HG03045 (cell line): ENCODE measurements at regions not wholly inside any gene's neighbourhood (a gene's known extent, or its start where the extent isn't known, plus 50 kb on each side); places are given as distances from the start of the nearest gene placed in this dataset.

Experiments used
- ATAC-seq: cut with Tn5 transposase; IDR thresholded peaks from one replicate; pipeline ENCODE4 v1.9.1; 2021; ENCODE audit warnings: mild to moderate bottlenecking, moderate library complexity; ENCODE audit not compliant: unreplicated experiment

DNA sequence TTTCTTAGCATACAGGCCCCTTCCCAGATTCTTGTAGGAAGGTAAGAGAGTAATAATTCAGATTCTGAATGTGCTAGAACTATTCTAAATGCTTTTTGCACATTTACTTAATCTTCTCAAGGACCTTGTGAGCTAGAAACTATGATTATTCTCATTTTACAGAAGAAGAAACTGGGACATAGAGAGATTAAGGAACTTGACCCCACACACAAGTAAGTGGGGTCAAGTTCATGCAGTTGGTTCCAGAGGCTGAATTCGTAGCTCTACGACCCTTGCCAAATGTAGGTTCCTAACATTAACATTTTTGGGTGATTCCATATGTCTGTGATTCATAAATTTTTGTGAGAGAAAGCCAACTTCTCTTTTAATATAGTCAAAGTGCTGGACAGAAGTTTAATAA, 238.1 kb downstream of the LACC1 start:
- no peak for ATAC-seq

DNA sequence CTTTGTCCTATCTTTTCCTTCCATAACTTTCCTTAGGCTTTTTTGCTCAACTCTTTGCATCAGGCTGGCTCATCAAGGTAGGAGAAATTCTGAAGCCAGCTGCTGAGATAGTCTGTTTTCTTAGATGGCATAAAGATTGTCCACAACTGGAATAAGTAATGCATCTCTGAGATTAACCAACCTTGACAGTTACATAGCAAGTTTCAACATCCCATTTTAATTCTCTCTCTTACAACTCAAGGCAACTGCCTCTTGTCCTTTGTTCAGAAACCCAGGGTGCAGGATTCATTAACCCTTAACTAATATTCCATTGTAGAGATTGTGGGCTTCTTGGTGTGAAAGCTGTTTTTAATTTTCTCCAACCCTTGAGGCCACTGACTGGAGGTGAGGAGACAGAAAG, 239.2 kb downstream of the LACC1 start:
- ATAC-seq: no peak

DNA sequence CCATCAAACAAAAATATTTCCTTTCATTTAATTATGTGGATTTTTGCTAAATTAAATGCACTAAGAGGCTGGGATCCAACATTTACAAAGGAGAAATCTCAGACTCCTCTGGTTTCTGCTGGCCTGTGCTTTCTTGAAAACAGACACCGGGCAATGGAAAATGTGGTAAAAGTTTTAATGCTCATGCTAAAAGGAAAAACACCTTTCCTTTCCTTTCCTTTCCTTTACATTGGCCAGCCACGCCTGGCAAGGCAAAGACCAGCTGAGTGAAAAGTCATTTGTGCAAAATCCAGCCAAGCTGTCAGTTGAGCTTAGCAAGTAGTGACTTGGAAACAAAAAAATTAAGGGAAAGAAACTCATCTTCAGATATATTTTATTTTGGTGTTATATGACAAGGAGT, 240.3 kb downstream of the LACC1 start:
- no peak for ATAC-seq

DNA sequence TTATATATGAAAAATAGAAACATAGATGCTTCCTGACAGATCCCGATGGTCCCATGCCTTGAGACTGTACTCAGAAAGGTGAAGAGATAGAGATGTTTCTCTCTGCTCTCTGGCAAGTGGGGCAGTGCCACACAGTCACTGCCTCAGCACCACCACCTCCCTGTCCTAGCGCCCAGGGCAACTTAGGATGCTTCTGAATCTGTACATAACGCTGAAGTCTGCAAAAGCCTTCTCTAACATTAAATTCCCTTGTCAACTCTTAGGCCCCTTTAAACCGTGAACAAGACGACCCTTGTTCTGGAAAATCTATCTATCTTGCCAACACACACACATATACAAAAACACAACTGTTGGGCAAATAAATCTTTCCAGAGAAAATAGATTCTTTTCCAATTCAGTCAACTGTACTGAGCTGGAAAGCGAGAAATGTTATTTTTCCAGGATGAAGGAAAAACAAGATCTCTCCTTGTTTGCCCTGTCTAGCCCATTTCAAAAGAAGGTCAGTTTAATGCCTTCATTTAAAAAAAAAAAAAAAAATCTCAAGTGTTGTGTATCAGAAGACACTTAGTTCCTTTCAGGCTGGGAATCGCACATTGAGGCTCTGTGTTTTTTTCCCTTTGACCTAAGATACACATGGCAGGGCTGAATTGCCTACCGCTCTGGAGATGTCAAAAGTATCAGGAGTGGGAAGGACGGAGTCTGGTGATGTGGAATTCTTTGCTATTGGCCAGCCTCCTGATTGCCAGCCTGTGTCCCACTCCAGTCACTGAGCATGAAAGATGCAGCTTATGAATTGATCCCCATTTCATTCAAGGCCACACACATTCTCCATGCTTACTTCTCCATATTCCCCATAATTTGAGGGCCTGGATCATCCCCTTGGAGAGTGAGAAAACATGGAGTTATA, 241.4 kb downstream of the LACC1 start:
- ATAC-seq: no peak

DNA sequence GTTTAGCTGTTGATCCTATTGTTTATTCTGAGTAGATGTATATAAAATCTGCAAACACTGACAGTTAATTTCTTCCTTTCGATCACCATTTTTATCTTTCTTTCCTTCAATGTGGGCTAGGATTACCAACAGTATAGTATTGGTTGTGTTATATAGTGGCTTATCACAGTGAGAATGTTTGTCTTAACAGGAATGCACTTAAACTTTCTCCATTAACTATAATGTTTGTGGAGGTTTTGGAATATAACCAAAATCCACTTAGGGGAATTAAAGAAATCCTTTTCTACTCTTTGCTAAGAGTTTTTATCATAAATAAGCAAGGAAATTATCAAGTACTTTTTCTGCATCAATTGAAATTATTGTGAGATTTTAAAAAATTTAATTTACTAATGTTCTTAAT, 244.6 kb downstream of the LACC1 start:
- ATAC-seq: no peak

DNA sequence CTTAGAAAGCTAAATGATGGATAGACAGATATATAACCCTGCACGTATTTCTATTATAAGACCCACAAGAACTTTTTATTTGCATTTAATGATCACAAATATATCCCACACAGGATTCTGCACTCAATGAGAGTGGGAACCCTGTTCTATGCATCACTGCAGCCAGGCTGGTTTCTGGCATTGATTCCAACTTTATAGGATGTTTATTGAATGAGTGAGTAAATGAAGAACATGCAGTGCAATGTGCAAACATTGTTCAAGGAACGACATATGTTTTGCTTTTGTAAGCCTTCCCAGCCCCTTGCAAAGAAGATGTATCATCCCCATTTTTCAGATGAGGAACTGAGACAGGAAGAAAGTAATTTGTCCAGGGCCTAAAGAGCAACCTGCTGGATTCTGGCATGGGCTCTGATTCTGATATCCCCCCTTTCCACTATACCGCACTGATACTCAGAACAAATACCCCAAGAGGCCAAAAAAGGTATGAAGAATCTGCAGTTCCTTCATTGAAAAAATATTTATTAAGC, 246.3 kb downstream of the LACC1 start:
- no peak for ATAC-seq

DNA sequence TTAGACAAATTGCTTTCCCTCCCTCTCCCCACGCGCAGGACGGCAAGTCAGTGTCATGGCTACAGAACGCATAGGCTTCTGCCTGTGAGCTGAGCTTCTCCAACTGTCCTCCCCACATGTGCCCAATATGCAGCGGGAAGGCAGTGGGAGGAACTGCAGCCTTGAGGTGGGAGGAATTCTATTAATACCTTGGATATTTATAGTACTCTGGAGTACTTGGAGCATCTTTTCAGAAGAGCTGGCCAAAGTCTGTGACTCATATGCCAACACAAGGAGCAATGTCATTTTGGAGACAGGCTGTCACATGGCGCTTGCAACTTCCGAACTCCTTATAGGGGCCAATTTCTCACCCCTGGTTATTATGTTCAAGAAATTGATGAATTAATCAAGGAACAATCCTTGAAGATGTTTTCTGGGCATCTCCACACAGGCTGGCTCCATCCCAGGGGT, 245.0 kb upstream of the SERP2 start:
- ATAC-seq: no peak

DNA sequence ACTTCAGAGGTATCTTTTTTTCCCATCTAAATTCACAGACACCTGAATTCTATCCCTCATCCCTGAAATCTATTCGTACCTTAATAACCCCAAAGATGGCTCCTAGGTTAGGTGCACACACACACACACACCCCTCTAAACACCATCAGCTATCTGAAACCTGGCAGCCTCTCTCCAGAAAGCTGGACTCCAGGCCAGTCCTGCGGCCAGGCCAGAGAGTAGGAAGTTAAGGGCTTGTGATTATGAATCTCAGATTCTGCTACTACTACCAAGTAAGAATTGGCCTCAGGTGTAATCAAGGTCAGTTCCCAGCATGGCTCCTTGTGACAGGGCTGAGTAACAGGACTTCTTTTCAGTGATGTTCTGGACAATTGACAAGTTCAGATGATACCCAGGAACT, 244.2 kb upstream of the SERP2 start:
- ATAC-seq: no peak

DNA sequence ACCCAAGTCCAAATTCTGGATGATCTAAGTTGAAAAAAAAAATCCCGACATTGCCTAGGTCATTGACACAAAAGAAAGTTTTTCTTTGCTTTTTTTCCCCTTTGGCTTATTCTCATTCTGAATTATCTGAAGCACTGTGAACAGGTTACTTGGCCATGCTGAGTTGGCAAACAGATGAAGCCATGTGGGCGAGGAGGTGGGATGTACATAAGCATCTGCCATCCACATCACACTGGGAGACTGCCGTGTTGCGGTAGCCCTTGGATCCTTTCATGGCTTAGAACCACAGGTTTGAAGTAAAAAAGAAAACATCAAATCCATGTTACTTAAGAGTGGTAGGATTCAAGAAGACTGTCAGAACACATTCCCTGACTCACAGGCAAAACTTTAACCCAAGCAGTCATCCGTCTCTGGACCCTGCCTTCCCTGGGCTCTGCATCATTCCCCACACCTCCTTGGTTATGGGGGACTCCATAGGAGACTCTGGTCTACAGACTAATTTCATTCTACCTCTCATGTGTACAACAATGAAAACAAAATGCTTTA, 242.5 kb upstream of the SERP2 start:
- ATAC-seq: no peak

DNA sequence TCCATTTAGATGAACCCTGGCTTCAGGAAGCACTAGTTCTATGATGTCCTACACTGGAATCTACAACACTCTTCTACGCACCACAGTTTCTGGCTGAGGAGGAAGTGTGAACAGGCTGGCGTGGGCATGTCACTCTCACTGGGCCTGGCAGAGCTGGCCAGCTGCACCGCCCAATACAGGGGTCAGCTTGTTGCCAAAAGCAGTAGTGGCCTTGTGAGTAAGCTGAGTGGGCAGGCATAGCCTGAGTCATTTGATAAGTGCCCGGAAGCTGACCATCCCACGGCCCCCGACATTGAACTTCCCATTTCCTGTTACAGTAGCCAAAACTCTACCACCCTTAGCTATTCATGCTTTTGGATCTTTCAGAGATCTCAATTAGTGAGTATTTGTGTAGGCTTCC, 240.9 kb upstream of the SERP2 start:
- ATAC-seq: no peak

DNA sequence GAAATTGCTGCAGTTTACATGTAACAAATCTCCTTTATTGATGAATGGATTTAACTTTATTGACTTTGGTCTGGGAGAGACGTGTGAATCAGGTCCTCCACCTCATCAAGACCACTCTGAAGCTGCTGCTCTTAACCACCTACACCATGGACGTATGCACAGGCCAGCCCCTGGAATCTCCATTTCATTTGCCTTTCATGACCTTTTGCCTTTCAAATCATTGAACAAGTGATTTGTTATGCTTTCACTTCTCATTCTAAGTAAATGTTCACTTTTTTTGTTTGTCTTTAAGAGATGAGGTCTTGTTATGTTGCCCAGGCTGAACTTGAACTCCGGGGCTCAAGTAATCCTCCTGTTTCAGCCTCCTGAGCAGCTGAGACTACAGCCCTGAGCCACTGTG, 240.0 kb upstream of the SERP2 start:
- ATAC-seq: no peak

DNA sequence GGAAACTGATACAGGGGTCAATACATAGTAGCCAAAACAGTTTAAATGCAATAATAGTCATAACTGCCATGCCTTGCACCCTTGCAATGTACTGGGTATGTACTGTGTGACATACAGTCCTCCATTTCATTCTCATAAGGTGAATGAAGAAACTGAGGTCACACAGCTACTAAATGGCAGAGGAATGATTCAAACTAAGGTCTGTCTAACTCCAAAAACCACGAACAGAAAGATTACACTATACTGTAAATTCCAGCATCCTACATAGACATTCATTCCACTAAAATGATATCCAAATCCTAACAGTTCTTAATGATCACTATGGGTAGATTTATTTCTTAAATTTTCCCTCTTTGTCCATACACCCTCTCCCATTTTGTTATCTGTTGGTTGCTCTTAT, 238.1 kb upstream of the SERP2 start:
- ATAC-seq: no peak

DNA sequence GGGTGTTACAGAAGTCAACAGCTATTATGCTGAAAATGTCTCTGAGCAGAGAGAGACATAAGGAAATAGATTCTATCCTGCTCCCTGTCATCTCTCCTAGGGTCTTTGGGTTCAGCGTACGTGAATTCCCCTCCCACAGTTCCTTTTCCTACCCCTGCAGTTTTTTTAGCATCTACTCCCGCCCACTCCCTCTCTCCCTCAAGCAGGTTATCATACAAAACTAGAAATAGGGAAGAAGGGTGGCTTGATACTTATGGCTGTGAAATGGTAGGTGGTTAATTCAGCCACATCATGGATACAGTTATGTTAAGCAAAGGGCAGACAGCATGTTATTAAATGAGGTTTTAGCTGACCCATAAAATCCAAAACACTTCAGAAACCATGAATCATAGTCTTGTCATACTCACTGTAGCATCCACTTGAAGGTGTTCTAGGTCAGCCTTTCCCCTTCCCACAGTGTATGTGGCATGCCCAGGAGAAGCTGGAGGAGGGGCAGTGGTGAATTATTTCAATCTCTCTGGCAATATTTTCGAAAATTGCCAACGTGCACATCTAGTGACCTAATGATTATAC, 236.8 kb upstream of the SERP2 start:
- ATAC-seq: no peak

DNA sequence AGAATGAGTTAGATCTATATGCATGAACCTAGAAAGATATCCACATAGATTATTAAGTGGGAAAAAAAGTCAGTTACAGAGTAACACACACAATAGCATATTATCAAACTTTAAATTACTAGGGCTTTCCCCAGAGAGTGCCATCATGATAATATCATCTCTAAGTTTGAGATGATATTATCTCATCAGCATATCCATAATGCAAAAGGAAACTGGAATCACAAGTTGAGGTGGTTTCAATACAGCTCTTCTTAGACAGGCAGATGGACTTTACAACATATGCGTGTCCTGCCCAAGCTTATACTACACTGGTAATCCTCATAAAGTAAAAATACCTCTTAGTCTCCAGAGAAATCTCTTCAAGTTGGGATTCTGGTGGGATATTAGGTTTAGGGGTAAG, 236.2 kb upstream of the SERP2 start:
- no peak for ATAC-seq

DNA sequence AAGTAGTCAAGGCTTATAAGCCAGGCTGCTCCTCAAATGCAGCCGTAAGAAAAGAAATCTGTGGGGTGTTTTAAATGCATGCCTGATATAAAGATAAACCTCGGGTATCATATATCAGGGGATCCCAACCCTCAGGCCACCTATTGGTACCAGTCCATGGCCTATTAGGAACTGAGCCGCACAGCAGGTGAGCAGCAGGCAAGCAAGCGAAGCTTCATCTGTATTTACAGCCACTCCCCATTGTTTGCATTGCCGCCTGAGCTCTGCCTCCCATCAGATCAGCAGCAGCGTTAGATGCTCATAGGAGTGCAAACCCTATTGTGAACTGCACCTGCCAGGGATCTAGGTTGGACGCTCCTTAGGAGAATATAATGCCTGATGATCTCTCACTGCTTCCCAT, 233.5 kb upstream of the SERP2 start:
- no peak for ATAC-seq

DNA sequence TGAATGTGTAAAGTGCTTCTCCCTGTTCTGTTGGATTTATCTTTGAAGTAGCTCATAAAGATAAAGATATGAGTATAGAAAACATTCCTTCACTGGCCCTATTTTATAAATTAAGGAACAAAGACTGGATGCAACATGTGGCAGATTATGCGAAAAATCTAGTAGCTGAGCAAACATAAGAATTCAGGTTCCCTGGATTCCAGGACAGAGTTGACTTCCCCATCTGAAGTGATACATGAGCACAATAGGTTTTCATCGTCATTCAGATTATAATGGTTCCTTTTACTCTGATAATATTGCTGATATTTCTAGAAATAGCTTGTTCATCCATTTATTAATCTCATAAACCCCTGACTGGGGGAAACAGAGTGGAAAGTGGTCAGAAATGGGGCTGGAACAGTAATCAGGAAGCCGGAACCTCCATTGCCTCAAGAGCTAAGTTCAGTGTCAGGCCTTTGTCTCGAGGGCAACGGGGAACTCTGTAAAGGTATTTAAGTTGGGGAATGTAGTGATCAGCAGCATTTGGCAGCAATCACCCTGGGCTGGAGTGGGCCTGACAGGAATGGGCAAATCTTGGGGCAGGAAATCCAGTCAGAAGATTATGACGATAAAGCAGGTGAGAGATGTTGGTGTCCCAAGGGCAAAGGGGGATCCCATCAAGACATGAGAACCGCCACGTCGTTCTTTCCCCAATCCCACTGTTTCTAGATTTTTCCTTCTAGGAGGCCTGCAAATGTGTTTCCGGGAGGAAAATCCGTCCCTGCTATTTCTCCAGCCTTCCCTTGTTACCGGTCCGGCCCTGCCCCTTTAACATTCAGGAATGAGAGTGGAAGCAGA, 232.5 kb upstream of the SERP2 start:
- no peak for ATAC-seq

DNA sequence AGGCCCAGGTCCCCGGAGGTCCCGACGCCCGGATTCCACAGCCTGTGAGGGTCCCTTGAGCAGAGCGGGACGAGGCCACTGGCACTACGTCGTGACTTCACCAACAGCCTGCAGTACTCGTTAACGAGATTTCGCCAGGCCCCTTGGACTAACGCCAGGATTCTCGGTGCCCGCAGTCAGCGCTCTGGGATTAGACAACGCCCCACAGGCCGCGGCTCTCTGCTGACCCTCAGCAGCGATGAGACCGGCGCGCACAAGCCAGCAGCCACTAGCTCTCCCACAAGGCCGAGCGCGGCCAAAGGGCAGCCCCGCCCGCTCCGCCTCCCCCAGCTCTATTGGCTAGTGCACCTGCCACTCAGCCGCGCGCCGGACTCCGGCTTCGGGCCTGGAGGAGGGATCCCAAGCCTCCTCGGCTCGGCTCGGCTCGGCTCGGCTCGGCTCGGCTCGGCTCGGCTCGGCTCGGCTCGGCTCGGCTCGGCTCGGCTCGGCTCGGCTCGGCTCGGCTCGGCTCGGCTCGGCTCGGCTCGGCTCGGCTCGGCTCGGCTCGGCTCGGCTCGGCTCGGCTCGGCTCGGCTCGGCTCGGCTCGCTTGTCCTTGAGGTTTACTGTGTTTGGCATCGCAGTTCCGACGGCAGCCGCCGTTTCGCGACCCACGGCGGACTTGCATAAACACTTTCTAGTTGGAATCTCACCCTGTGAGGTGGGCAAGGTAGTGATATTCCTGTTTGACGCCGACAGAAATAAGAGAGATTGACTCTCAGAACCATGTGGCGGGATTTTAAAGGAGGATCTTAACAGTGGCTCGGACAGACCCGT, 231.7 kb upstream of the SERP2 start:
- ATAC-seq: peak; percentile 100

DNA sequence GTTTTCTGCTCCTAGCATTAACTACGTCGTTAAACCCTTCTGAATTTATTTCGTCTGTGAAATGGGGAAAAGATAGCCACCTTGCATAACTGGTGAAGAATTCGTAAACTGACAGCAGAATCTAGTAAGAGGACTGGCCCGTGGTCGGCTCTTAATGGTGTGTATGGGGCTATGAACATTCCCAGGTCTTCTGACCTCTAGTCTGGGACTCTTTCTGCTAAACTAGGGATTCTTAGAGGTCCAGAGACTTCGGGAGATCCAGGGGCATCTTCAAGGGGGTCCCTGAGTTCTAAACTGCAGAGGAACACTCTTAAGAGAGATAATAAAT, 231.1 kb upstream of the SERP2 start:
- ATAC-seq: no peak

DNA sequence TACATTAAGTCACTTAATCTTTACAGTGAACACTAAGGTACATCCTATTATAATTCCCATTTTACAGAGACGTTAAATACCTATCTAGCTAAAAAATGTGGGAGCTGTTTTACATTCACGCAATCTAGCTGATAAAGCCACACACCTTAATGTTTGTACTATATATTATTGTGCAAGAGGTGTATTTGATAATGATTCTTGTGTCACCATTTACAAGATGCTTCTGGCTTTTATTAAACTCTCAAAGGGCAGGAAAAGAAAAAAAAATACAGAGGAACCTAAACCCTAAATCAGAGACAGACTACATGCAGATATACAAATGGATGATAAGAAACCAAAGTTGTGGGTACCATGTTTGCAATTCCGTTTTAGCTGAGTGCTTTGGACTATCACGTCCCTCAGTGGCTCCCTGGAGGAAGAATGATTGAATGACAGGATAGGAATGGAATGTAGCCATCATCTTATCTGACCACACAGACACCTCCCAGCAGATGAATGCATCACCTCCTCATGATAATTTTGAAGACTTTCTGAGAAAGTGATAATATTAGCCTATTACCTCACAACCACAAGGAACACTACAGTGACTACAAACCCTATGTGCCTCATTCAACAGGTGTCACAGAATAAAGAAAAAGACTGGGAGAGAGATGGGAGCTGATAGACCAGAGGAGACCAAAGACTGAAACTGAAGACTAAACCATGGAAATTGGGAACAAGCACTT, 230.5 kb upstream of the SERP2 start:
- ATAC-seq: no peak

DNA sequence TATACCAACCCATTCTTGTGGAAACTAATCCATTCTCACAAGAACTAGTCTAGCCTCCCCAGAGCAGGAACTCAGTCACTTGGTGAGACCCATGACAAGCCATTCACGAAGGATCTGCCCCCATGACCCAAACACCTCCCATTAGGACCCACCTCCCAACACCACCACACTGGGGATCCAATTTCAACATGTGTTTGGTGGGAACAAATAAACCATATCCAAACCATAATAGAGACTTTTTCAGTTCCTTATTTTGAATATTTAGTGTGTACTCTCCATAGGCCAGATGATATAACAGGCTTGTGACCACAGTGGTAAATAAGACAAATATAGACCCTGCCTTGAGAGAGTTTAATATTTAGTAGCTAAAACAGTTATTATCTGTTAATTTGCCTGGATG, 227.5 kb upstream of the SERP2 start:
- ATAC-seq: no peak
